ENCODE measurements at regions not wholly inside any gene's neighbourhood (a gene's known extent, or its start where the extent isn't known, plus 50 kb on each side); places are given as distances from the start of the nearest gene placed in this dataset.

DNA sequence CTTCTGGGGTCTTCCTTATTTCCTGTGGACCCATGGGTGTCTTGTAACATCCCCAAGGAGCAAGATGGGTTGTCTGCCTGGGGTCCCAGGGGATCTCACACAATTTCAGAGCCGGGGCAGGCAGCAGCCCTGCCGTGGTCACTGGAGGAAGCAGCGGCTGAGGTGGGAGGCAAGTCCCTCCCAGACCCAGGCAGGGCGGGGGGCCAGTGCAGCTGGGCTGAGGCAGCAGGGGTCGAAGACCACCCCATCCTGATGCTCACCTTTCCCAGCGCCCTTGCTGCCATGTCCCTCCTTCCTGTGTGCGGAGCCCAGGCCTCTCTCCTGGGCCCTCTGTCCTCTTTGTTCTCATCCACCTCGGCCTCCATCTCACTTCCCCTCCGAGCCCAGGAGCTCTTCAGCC is 583.0 kb upstream of the COBL start (continued):
- no peak for TF ChIP-seq ZNF184 (tag by site-specific recombination; IDR thresholded peaks at IDR 0.05)
- TF ChIP-seq ZNF530 (tag by site-specific recombination; IDR thresholded peaks at IDR 0.05; ENCODE audit: low read depth) = no peak
- TF ChIP-seq, protein P1, sequence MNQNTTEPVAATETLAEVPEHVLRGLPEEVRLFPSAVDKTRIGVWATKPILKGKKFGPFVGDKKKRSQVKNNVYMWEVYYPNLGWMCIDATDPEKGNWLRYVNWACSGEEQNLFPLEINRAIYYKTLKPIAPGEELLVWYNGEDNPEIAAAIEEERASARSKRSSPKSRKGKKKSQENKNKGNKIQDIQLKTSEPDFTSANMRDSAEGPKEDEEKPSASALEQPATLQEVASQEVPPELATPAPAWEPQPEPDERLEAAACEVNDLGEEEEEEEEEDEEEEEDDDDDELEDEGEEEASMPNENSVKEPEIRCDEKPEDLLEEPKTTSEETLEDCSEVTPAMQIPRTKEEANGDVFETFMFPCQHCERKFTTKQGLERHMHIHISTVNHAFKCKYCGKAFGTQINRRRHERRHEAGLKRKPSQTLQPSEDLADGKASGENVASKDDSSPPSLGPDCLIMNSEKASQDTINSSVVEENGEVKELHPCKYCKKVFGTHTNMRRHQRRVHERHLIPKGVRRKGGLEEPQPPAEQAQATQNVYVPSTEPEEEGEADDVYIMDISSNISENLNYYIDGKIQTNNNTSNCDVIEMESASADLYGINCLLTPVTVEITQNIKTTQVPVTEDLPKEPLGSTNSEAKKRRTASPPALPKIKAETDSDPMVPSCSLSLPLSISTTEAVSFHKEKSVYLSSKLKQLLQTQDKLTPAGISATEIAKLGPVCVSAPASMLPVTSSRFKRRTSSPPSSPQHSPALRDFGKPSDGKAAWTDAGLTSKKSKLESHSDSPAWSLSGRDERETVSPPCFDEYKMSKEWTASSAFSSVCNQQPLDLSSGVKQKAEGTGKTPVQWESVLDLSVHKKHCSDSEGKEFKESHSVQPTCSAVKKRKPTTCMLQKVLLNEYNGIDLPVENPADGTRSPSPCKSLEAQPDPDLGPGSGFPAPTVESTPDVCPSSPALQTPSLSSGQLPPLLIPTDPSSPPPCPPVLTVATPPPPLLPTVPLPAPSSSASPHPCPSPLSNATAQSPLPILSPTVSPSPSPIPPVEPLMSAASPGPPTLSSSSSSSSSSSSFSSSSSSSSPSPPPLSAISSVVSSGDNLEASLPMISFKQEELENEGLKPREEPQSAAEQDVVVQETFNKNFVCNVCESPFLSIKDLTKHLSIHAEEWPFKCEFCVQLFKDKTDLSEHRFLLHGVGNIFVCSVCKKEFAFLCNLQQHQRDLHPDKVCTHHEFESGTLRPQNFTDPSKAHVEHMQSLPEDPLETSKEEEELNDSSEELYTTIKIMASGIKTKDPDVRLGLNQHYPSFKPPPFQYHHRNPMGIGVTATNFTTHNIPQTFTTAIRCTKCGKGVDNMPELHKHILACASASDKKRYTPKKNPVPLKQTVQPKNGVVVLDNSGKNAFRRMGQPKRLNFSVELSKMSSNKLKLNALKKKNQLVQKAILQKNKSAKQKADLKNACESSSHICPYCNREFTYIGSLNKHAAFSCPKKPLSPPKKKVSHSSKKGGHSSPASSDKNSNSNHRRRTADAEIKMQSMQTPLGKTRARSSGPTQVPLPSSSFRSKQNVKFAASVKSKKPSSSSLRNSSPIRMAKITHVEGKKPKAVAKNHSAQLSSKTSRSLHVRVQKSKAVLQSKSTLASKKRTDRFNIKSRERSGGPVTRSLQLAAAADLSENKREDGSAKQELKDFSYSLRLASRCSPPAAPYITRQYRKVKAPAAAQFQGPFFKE (tag by site-specific recombination; IDR thresholded peaks at IDR 0.05; ENCODE audit: borderline replicate concordance) = no peak
- TF ChIP-seq, protein P2, sequence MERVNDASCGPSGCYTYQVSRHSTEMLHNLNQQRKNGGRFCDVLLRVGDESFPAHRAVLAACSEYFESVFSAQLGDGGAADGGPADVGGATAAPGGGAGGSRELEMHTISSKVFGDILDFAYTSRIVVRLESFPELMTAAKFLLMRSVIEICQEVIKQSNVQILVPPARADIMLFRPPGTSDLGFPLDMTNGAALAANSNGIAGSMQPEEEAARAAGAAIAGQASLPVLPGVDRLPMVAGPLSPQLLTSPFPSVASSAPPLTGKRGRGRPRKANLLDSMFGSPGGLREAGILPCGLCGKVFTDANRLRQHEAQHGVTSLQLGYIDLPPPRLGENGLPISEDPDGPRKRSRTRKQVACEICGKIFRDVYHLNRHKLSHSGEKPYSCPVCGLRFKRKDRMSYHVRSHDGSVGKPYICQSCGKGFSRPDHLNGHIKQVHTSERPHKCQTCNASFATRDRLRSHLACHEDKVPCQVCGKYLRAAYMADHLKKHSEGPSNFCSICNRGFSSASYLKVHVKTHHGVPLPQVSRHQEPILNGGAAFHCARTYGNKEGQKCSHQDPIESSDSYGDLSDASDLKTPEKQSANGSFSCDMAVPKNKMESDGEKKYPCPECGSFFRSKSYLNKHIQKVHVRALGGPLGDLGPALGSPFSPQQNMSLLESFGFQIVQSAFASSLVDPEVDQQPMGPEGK (tag by site-specific recombination; IDR thresholded peaks at IDR 0.05) = no peak
- no peak for TF ChIP-seq ZNF138 (tag by site-specific recombination; IDR thresholded peaks at IDR 0.05; ENCODE audit: borderline replicate concordance)
- TF ChIP-seq ZNF423 (tag by site-specific recombination; IDR thresholded peaks at IDR 0.05) = no peak
- TF ChIP-seq, protein P3, sequence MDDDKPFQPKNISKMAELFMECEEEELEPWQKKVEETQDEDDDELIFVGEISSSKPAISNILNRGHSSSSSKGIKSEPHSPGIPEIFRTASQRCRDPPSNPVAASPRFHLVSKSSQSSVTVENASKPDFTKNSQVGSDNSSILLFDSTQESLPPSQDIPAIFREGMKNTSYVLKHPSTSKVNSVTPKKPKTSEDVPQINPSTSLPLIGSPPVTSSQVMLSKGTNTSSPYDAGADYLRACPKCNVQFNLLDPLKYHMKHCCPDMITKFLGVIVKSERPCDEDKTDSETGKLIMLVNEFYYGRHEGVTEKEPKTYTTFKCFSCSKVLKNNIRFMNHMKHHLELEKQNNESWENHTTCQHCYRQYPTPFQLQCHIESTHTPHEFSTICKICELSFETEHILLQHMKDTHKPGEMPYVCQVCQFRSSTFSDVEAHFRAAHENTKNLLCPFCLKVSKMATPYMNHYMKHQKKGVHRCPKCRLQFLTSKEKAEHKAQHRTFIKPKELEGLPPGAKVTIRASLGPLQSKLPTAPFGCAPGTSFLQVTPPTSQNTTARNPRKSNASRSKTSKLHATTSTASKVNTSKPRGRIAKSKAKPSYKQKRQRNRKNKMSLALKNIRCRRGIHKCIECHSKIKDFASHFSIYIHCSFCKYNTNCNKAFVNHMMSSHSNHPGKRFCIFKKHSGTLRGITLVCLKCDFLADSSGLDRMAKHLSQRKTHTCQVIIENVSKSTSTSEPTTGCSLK (tag by site-specific recombination; IDR thresholded peaks at IDR 0.05) = no peak
- no peak for TF ChIP-seq ZNF2 (tag by site-specific recombination; IDR thresholded peaks at IDR 0.05)
- no peak for TF ChIP-seq ZNF521 (tag by site-specific recombination; IDR thresholded peaks at IDR 0.05)
- no peak for TF ChIP-seq ZXDB (tag by site-specific recombination; IDR thresholded peaks at IDR 0.05)

DNA sequence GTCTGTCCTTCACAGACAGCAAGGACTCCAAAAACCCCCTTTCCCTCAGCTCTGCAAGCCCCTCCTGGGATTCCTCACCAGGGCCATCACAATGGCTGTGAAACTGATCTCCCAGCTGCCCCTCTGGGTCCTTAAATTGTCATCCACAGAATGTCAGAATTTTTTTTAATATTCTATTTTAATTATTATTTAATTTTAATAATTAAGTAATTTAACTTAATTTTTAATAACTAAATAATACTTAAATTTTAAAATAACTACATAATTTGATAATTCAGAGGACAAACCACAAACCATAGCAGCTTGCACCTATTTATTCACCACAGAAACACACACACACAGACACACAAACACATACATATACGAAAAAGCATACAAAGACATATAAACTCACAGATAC is 565.8 kb upstream of the COBL start:
- CTCF ChIA-PET = no interaction called here
- POLR2A ChIA-PET = no interaction called here

More for the DNA sequence above, 565.8 kb upstream of the COBL start:
- Histone ChIP-seq H3K36me3 (ENCODE audit: control insufficient read depth in 2 of 2, insufficient read depth in 1 of 2, low read length in 2 of 2) (no peaks in the 10 kb centered on the region), H3K4me1 (ENCODE audit: control insufficient read depth, insufficient read depth, low read length) (no peaks in the 10 kb centered on the region), H3K9me3 (ENCODE audit: control insufficient read depth, insufficient read depth, low read depth, low read length) (no peaks in the 10 kb centered on the region), H3K4me3 (ENCODE audit: low read depth, low read length) (no peak overlapping the region), H3K27ac (ENCODE audit: extremely low read depth, low read depth, low read length) (no peak overlapping the region)
- no peak for TF ChIP-seq ZNF214 (tag by site-specific recombination; IDR thresholded peaks at IDR 0.05; ENCODE audit: borderline replicate concordance)
- no peak for TF ChIP-seq ZNF514 (tag by site-specific recombination; IDR thresholded peaks at IDR 0.05)
- TF ChIP-seq ZNF843 (tag by site-specific recombination; IDR thresholded peaks at IDR 0.05) = no peak
- TF ChIP-seq, protein P4, sequence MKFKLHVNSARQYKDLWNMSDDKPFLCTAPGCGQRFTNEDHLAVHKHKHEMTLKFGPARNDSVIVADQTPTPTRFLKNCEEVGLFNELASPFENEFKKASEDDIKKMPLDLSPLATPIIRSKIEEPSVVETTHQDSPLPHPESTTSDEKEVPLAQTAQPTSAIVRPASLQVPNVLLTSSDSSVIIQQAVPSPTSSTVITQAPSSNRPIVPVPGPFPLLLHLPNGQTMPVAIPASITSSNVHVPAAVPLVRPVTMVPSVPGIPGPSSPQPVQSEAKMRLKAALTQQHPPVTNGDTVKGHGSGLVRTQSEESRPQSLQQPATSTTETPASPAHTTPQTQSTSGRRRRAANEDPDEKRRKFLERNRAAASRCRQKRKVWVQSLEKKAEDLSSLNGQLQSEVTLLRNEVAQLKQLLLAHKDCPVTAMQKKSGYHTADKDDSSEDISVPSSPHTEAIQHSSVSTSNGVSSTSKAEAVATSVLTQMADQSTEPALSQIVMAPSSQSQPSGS (tag by site-specific recombination; IDR thresholded peaks at IDR 0.05; ENCODE audit: low read depth) = no peak
- TF ChIP-seq, protein P5, sequence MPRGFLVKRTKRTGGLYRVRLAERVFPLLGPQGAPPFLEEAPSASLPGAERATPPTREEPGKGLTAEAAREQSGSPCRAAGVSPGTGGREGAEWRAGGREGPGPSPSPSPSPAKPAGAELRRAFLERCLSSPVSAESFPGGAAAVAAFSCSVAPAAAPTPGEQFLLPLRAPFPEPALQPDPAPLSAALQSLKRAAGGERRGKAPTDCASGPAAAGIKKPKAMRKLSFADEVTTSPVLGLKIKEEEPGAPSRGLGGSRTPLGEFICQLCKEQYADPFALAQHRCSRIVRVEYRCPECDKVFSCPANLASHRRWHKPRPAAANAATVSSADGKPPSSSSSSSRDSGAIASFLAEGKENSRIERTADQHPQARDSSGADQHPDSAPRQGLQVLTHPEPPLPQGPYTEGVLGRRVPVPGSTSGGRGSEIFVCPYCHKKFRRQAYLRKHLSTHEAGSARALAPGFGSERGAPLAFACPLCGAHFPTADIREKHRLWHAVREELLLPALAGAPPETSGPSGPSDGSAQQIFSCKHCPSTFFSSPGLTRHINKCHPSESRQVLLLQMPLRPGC (tag by site-specific recombination; IDR thresholded peaks at IDR 0.05) = no peak
- no peak for TF ChIP-seq ZNF174 (tag by site-specific recombination; IDR thresholded peaks at IDR 0.05)
- TF ChIP-seq ZNF560 (tag by site-specific recombination; IDR thresholded peaks at IDR 0.05; ENCODE audit: borderline replicate concordance) = no peak
- no peak for TF ChIP-seq ZXDB (tag by site-specific recombination; IDR thresholded peaks at IDR 0.05)

Data from HEK293 (cell line).